Breast epithelium (tissue), 3 donors: ENCODE measurements at regions not wholly inside any gene's neighbourhood (a gene's known extent, or its start where the extent isn't known, plus 50 kb on each side); places are given as distances from the start of the nearest gene placed in this dataset.

ENCODE experiments used
- CTCF ChIP-seq, 3 donors: fragments of 450-650 bp; IDR thresholded peaks; one replicate each; pipeline ENCODE4 v1.5.1; 2016 to 2017; ENCODE audit warnings: antibody characterized with exemption in 3 of 3, mild to moderate bottlenecking in 3 of 3, moderate library complexity in 3 of 3
- POLR2AphosphoS5 ChIP-seq, 3 donors: sonication (generic); formaldehyde crosslinking; IDR thresholded peaks; one replicate each; pipeline ENCODE4 v1.6.1; 2017; ENCODE audit warnings: antibody characterized with exemption in 3 of 3

- TF ChIP-seq POLR2AphosphoS5 (IDR thresholded peaks at IDR 0.05) (no peak), CTCF (IDR thresholded peaks at IDR 0.05) (no peak)
Observed at GRCh38 chr14:26811756-26812305, 214.0 kb upstream of the NOVA1 start.
